H9 (cell line): ENCODE measurements at regions not wholly inside any gene's neighbourhood (a gene's known extent, or its start where the extent isn't known, plus 50 kb on each side); places are given as distances from the start of the nearest gene placed in this dataset.

Experiments used
- DNase-seq: peaks from one replicate; pipeline ENCODE4 v3.0.0-alpha.2; 2017
- H2AFZ ChIP-seq: one replicate; pipeline ENCODE4 v1.6.1; 2013; ENCODE audit warnings: mild to moderate bottlenecking, low read length, control low read depth, moderate library complexity
- H2AK5ac ChIP-seq: 2 replicates; pipeline ENCODE4 v1.6.1; 2013; ENCODE audit warnings: low read length, control low read depth, mixed read lengths; ENCODE audit not compliant: insufficient read length
- H2BK120ac ChIP-seq: one replicate; pipeline ENCODE4 v1.6.1; 2013; ENCODE audit warnings: low read depth, mild to moderate bottlenecking, low read length, control low read depth, inconsistent platforms; ENCODE audit not compliant: poor library complexity, severe bottlenecking
- H2BK12ac ChIP-seq: 2 replicates; pipeline ENCODE4 v1.6.1; 2013; ENCODE audit warnings: low read length, control low read depth, mixed read lengths, low read depth; ENCODE audit not compliant: insufficient read length
- H2BK15ac ChIP-seq: 2 replicates; pipeline ENCODE4 v1.6.1; 2013; ENCODE audit warnings: low read depth, low read length, control low read depth
- H2BK20ac ChIP-seq: one replicate; pipeline ENCODE4 v1.6.1; 2013; ENCODE audit warnings: low read depth, mild to moderate bottlenecking, low read length, control low read depth, inconsistent platforms; ENCODE audit not compliant: poor library complexity, severe bottlenecking
- H2BK5ac ChIP-seq: 2 replicates; pipeline ENCODE4 v1.6.1; 2013; ENCODE audit warnings: low read length, control low read depth, mixed read lengths; ENCODE audit not compliant: insufficient read length
- H3K14ac ChIP-seq: 2 replicates; pipeline ENCODE4 v1.6.1; 2013; ENCODE audit warnings: low read length, control low read depth; ENCODE audit not compliant: insufficient read depth
- H3K18ac ChIP-seq: 2 replicates; pipeline ENCODE4 v1.6.1; 2013; ENCODE audit warnings: low read depth, mild to moderate bottlenecking, mixed read lengths, low read length, control low read depth; ENCODE audit not compliant: insufficient read length
- H3K23ac ChIP-seq: 2 replicates; pipeline ENCODE4 v1.6.1; 2013; ENCODE audit warnings: low read length, control low read depth, mixed read lengths, low read depth; ENCODE audit not compliant: insufficient read length
- H3K23me2 ChIP-seq: 2 replicates; pipeline ENCODE4 v1.6.1; 2013; ENCODE audit warnings: low read depth, mild to moderate bottlenecking, mixed read lengths, low read length, control low read depth; ENCODE audit not compliant: insufficient read length, poor library complexity, severe bottlenecking
- H3K27ac ChIP-seq: 2 replicates; pipeline ENCODE4 v1.5.1; 2013; ENCODE audit warnings: low read length, control low read depth, mixed read lengths, low read depth; ENCODE audit not compliant: insufficient read length
- H3K27me3 ChIP-seq: 2 replicates; pipeline ENCODE4 v1.6.1; 2013; ENCODE audit warnings: low read length, control low read depth, inconsistent platforms; ENCODE audit not compliant: insufficient read depth
- H3K4ac ChIP-seq: 2 replicates; pipeline ENCODE4 v1.6.1; 2013; ENCODE audit warnings: low read depth, mild to moderate bottlenecking, control low read depth, inconsistent platforms, low read length, moderate library complexity
- H3K4me1 ChIP-seq: 2 replicates; pipeline ENCODE4 v1.6.1; 2013; ENCODE audit warnings: low read length, control low read depth, inconsistent platforms; ENCODE audit not compliant: insufficient read depth
- H3K4me2 ChIP-seq: 2 replicates; pipeline ENCODE4 v1.6.1; 2013; ENCODE audit warnings: low read length, control low read depth, mixed read lengths; ENCODE audit not compliant: insufficient read length, insufficient read depth
- H3K56ac ChIP-seq: 2 replicates; pipeline ENCODE4 v1.6.1; 2013; ENCODE audit warnings: low read depth, mild to moderate bottlenecking, mixed read lengths, low read length, control low read depth; ENCODE audit not compliant: insufficient read length
- H3K79me1 ChIP-seq: 2 replicates; pipeline ENCODE4 v1.6.1; 2013; ENCODE audit warnings: low read depth, mild to moderate bottlenecking, moderate library complexity, low read length, control low read depth, inconsistent platforms; ENCODE audit not compliant: insufficient read depth, poor library complexity, severe bottlenecking
- H3K79me2 ChIP-seq: 2 replicates; pipeline ENCODE4 v1.6.1; 2013; ENCODE audit warnings: low read length, control low read depth, inconsistent platforms; ENCODE audit not compliant: insufficient read depth
- H3K9ac ChIP-seq: 2 replicates; pipeline ENCODE4 v1.6.1; 2013; ENCODE audit warnings: low read length, control low read depth, mixed read lengths; ENCODE audit not compliant: insufficient read length; ENCODE audit errors: extremely low read depth
- H3K9me3 ChIP-seq: one replicate; pipeline ENCODE4 v1.6.1; 2013; ENCODE audit warnings: low read depth, low read length, inconsistent platforms; ENCODE audit not compliant: control insufficient read depth
- H3T11ph ChIP-seq: one replicate; pipeline ENCODE4 v1.6.1; 2013; ENCODE audit warnings: mild to moderate bottlenecking, low read length, control low read depth, inconsistent platforms
- H4K20me1 ChIP-seq: one replicate; pipeline ENCODE4 v1.6.1; 2013; ENCODE audit not compliant: control insufficient read depth, insufficient read length, insufficient read depth
- H4K5ac ChIP-seq: 2 replicates; pipeline ENCODE4 v1.6.1; 2013; ENCODE audit warnings: low read depth, mild to moderate bottlenecking, mixed read lengths, low read length, control low read depth; ENCODE audit not compliant: insufficient read length
- H4K8ac ChIP-seq: replicated peaks from 2 replicates; pipeline ENCODE4 v1.6.1; 2013; ENCODE audit warnings: low read length, control low read depth, mixed read lengths, low read depth; ENCODE audit not compliant: insufficient read length
- H4K91ac ChIP-seq: 2 replicates; pipeline ENCODE4 v1.6.1; 2013; ENCODE audit warnings: low read depth, mild to moderate bottlenecking, moderate library complexity, mixed read lengths, low read length, control low read depth; ENCODE audit not compliant: insufficient read length
- H3K27ac Mint-ChIP-seq, 3 experiments: 2 replicates in 2 of 3; 3 replicates in 1 of 3; pipeline ENCODE4 v1.8.0; 2020 to 2021; ENCODE audit warnings: mixed read lengths in 3 of 3, mild to moderate bottlenecking in 1 of 3, moderate library complexity in 1 of 3
- H3K27me3 Mint-ChIP-seq: 2 replicates; pipeline ENCODE4 v1.8.0; 2021; ENCODE audit warnings: low read depth, mild to moderate bottlenecking, moderate library complexity, mixed read lengths
- H3K36me3 Mint-ChIP-seq, 3 experiments: 2 replicates in 2 of 3; 3 replicates in 1 of 3; pipeline ENCODE4 v1.8.0; 2020 to 2021; ENCODE audit warnings: low read depth in 3 of 3, mixed read lengths in 3 of 3; ENCODE audit not compliant: insufficient read depth in 1 of 3
- H3K4me1 Mint-ChIP-seq, 2 experiments: 2 replicates each; pipeline ENCODE4 v1.8.0; 2020; ENCODE audit warnings: mixed read lengths in 2 of 2
- H3K4me3 Mint-ChIP-seq, 2 experiments: 2 replicates in 1 of 2; 3 replicates in 1 of 2; pipeline ENCODE4 v1.8.0; 2020 to 2021; ENCODE audit warnings: mild to moderate bottlenecking in 2 of 2, mixed read lengths in 2 of 2, moderate library complexity in 1 of 2
- H3K9me3 Mint-ChIP-seq, 2 experiments: 2 replicates in 1 of 2; 3 replicates in 1 of 2; pipeline ENCODE4 v1.8.0; 2020; ENCODE audit warnings: mild to moderate bottlenecking in 2 of 2, mixed read lengths in 2 of 2, moderate library complexity in 1 of 2
- WGBS: extraction: QIAGEN DNeasy Blood & Tissue Kit; methylation state at CpG from one replicate; pipeline ENCODE4 v1.1.7; 2013; ENCODE audit warnings: missing lambda C conversion rate, low lambda C conversion rate, mixed read lengths; ENCODE audit not compliant: insufficient read length; ENCODE audit errors: extremely low coverage; 5-methylcytosine and 5-hydroxymethylcytosine counted together
- TF ChIP-seq, protein P1 (sequence below): fragments of 200-600 bp; sonication (generic); conservative IDR thresholded peaks from 3 replicates; pipeline ENCODE4 v1.8.0; 2021; ENCODE audit warnings: antibody characterized with exemption, mild to moderate bottlenecking

DNA sequence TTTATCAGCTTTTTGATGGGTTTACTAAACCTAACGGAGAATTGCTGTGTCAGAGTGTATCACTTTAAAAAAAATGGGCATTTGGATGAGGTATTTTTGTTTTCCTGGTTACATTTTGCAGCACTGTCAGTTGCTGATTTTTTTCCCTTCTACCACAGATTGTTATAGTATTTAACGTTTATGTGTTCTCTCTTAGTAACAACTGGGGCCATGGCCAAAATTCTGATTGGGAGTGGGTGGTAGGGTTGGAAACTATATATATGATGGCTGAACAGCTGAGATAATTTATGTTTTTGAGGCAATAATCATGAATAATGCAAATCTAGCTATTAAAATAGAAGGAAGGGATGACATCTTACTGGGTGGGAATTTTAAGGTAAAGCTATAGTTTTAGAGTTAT is 229.4 kb upstream of the SUCLG2 start:
- peaks cover 0 to 8% (median 4%) of the 10 kb centered on the region in 3 experiments; a peak in 5 of 7 replicates for H3K36me3 Mint-ChIP-seq

More for the DNA sequence above, 229.4 kb upstream of the SUCLG2 start:
- H4K8ac ChIP-seq: no peak overlapping the region
- H3K14ac ChIP-seq: no peak overlapping the region
- peaks cover 1% of the 10 kb centered on the region; the same call in 1 of the 2 replicates for H3K27me3 Mint-ChIP-seq
- H2AFZ ChIP-seq: no peak overlapping the region
- H4K5ac ChIP-seq: no peak overlapping the region
- H3K23me2 ChIP-seq: no peaks in the 10 kb centered on the region
- H3K4me3 Mint-ChIP-seq: no peak overlapping the region
- H3K4ac ChIP-seq: no peak overlapping the region
- no CpG with 5 or more reads among the region's 2 CpGs for WGBS
- no peak overlapping the region for H3K18ac ChIP-seq
- H3K27ac Mint-ChIP-seq: no peak overlapping the region
- H3K4me1 ChIP-seq: no peaks in the 10 kb centered on the region
- DNase-seq: no peak
- no peak overlapping the region for H3T11ph ChIP-seq
- TF ChIP-seq, protein P1, sequence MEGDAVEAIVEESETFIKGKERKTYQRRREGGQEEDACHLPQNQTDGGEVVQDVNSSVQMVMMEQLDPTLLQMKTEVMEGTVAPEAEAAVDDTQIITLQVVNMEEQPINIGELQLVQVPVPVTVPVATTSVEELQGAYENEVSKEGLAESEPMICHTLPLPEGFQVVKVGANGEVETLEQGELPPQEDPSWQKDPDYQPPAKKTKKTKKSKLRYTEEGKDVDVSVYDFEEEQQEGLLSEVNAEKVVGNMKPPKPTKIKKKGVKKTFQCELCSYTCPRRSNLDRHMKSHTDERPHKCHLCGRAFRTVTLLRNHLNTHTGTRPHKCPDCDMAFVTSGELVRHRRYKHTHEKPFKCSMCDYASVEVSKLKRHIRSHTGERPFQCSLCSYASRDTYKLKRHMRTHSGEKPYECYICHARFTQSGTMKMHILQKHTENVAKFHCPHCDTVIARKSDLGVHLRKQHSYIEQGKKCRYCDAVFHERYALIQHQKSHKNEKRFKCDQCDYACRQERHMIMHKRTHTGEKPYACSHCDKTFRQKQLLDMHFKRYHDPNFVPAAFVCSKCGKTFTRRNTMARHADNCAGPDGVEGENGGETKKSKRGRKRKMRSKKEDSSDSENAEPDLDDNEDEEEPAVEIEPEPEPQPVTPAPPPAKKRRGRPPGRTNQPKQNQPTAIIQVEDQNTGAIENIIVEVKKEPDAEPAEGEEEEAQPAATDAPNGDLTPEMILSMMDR: no peak
- no peak overlapping the region for H3K23ac ChIP-seq
- no peaks in the 10 kb centered on the region for H3K4me1 Mint-ChIP-seq
- H3K56ac ChIP-seq: no peak overlapping the region
- H2AK5ac ChIP-seq: no peak overlapping the region
- H2BK12ac ChIP-seq: no peak overlapping the region
- peaks cover 9 to 10% of the 10 kb centered on the region in 2 experiments; a peak in 4 of 5 replicates for H3K9me3 Mint-ChIP-seq
- no peak overlapping the region for H3K4me2 ChIP-seq
- no peak overlapping the region for H3K27ac ChIP-seq
- H3K79me1 ChIP-seq: no peaks in the 10 kb centered on the region
- no peak overlapping the region for H2BK5ac ChIP-seq
- H3K27me3 ChIP-seq: no peaks in the 10 kb centered on the region
- no peak overlapping the region for H3K9ac ChIP-seq
- no peaks in the 10 kb centered on the region for H4K20me1 ChIP-seq
- no peaks in the 10 kb centered on the region for H3K9me3 ChIP-seq
- no peak overlapping the region for H2BK120ac ChIP-seq
- H4K91ac ChIP-seq: no peak overlapping the region
- no peaks in the 10 kb centered on the region for H3K79me2 ChIP-seq
- H2BK15ac ChIP-seq: no peak overlapping the region
- H2BK20ac ChIP-seq: no peak overlapping the region
